ENCODE measurements at regions not wholly inside any gene's neighbourhood (a gene's known extent, or its start where the extent isn't known, plus 50 kb on each side); places are given as distances from the start of the nearest gene placed in this dataset.

- no peak overlapping the region for H3K4me3 Mint-ChIP-seq
- Histone ChIP-seq H3K9me3 (ENCODE audit: control insufficient read depth, low read length) (peaks cover 10% of the 10 kb centered on the region), H3K36me3 (ENCODE audit: control insufficient read depth, insufficient read depth, low read length) (no peaks in the 10 kb centered on the region), H3K4me3 (ENCODE audit: low read length) (no peak overlapping the region), H3K27ac (ENCODE audit: low read depth, low read length) (no peak overlapping the region), H3K27me3 (ENCODE audit: control insufficient read depth, insufficient read depth, low read length, poor library complexity, severe bottlenecking) (no peaks in the 10 kb centered on the region), H3K4me1 (ENCODE audit: control insufficient read depth, insufficient read depth, low read length) (no peaks in the 10 kb centered on the region), H3K9ac (ENCODE audit: extremely low read depth, low read length, poor library complexity, severe bottlenecking) (no peak overlapping the region)
- DNase-seq = no peak
- H3K27me3 Mint-ChIP-seq (ENCODE audit: insufficient read depth) = peaks cover 4% of the 10 kb centered on the region
- WGBS, 2 experiments (ENCODE audit: insufficient coverage in 1 of 2, insufficient read length in 1 of 2) = 90 to 96% methylated on average over 2 to 5 of the region's 5 CpGs
- TF ChIP-seq CTCF (conservative IDR thresholded peaks at IDR 0.05) = no peak
- no peaks in the 10 kb centered on the region for H3K4me1 Mint-ChIP-seq
- H3K36me3 Mint-ChIP-seq (ENCODE audit: low read depth) = no peaks in the 10 kb centered on the region
- no peak overlapping the region for H3K27ac Mint-ChIP-seq
- peaks cover 6% of the 10 kb centered on the region for H3K9me3 Mint-ChIP-seq
These were observed 187.1 kb upstream of the PROK2 start for GRCh38 chr3:71972031-71972430.

GRCh38 chr3:71968544-71968943, 183.6 kb upstream of the PROK2 start:
- DNase-seq = no peak
- Histone ChIP-seq H3K9me3 (ENCODE audit: control insufficient read depth, low read length) (no peaks in the 10 kb centered on the region), H3K4me3 (ENCODE audit: low read length) (no peak overlapping the region), H3K36me3 (ENCODE audit: control insufficient read depth, insufficient read depth, low read length) (no peaks in the 10 kb centered on the region), H3K27ac (ENCODE audit: low read depth, low read length) (no peak overlapping the region), H3K4me1 (ENCODE audit: control insufficient read depth, insufficient read depth, low read length) (no peaks in the 10 kb centered on the region), H3K27me3 (ENCODE audit: control insufficient read depth, insufficient read depth, low read length, poor library complexity, severe bottlenecking) (no peaks in the 10 kb centered on the region), H3K9ac (ENCODE audit: extremely low read depth, low read length, poor library complexity, severe bottlenecking) (no peak overlapping the region)
- Mint-ChIP-seq H3K4me1 (no peaks in the 10 kb centered on the region), H3K9me3 (no peaks in the 10 kb centered on the region), H3K27me3 (ENCODE audit: insufficient read depth) (peaks cover 11% of the 10 kb centered on the region), H3K27ac (no peak overlapping the region), H3K4me3 (no peak overlapping the region), H3K36me3 (ENCODE audit: low read depth) (no peaks in the 10 kb centered on the region)
- WGBS, 2 experiments (ENCODE audit: insufficient coverage in 1 of 2, insufficient read length in 1 of 2) = 74 to 87% methylated on average over 3 to 4 of the region's 4 CpGs
- TF ChIP-seq CTCF (conservative IDR thresholded peaks at IDR 0.05) = no peak

GRCh38 chr3:71966185-71966584, 181.2 kb upstream of the PROK2 start:
- H3K27ac ChIP-seq (ENCODE audit: low read depth, low read length) = no peak overlapping the region
- WGBS, 2 experiments (ENCODE audit: insufficient coverage in 1 of 2, insufficient read length in 1 of 2) = 88 to 92% methylated on average over 2 to 3 of the region's 3 CpGs
- H3K27me3 Mint-ChIP-seq (ENCODE audit: insufficient read depth) = peaks cover 11% of the 10 kb centered on the region

More at GRCh38 chr3:71966185-71966584, 181.2 kb upstream of the PROK2 start:
- no peak overlapping the region for H3K4me3 Mint-ChIP-seq
- H3K9me3 Mint-ChIP-seq = no peaks in the 10 kb centered on the region
- H3K9me3 ChIP-seq (ENCODE audit: control insufficient read depth, low read length) = peaks cover 7% of the 10 kb centered on the region
- TF ChIP-seq CTCF (conservative IDR thresholded peaks at IDR 0.05) = no peak
- no peaks in the 10 kb centered on the region for H3K36me3 ChIP-seq (ENCODE audit: control insufficient read depth, insufficient read depth, low read length)
- no peak overlapping the region for H3K9ac ChIP-seq (ENCODE audit: extremely low read depth, low read length, poor library complexity, severe bottlenecking)
- peaks cover 9% of the 10 kb centered on the region for H3K4me1 Mint-ChIP-seq
- no peak for DNase-seq
- no peak overlapping the region for H3K27ac Mint-ChIP-seq
- H3K4me3 ChIP-seq (ENCODE audit: low read length) = no peak overlapping the region
- no peaks in the 10 kb centered on the region for H3K27me3 ChIP-seq (ENCODE audit: control insufficient read depth, insufficient read depth, low read length, poor library complexity, severe bottlenecking)
- H3K36me3 Mint-ChIP-seq (ENCODE audit: low read depth) = no peaks in the 10 kb centered on the region
- no peaks in the 10 kb centered on the region for H3K4me1 ChIP-seq (ENCODE audit: control insufficient read depth, insufficient read depth, low read length)
